Astrocyte of the hippocampus (primary cell): ENCODE measurements at regions not wholly inside any gene's neighbourhood (a gene's known extent, or its start where the extent isn't known, plus 50 kb on each side); places are given as distances from the start of the nearest gene placed in this dataset.

Source experiments
- DNase-seq: peaks from one replicate; pipeline ENCODE4 v3.0.0; 2011; ENCODE audit warnings: low read depth, low spot score

DNA sequence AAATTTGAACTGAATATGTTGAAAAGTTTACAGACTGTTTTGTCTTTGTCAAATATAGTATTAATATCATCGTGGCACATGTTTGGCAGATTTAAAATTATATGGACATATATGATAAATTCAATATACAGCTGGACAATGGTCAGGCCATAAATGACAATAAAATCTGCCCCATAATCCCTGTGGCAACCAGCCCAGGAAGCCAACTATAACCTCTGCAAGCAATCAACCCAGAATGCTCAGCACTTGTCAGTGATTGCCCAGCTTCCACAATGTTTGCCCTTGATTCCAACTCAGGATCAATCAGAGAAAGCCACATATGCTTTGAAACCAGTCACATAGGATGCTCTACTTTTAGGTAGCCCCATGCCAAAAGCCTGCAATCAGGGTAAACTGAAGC is 671.9 kb downstream of the SUCLG1 start:
- DNase-seq: no peak

DNA sequence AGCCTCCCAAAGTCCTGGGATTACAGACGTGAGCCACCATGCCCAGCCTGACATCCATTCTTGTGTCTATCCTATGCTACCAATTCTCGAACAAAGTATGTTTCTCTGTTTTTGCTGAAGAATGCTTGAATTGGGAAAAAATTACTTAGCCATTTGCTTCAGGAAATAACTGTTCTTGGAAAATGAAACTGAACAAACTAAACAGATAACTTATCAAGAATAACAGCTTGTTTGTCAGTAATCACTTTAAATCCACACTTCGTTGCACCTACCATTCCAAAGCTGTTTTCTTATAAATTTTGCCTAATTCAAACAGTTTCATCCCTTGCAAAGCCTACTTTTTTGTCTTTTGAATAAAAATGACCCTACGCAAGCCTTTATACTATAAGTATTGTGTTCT is 672.9 kb downstream of the SUCLG1 start:
- DNase-seq: no peak

GRCh38 chr2:83784947-83785346 is 674.1 kb downstream of the SUCLG1 start:
- no peak for DNase-seq

DNA sequence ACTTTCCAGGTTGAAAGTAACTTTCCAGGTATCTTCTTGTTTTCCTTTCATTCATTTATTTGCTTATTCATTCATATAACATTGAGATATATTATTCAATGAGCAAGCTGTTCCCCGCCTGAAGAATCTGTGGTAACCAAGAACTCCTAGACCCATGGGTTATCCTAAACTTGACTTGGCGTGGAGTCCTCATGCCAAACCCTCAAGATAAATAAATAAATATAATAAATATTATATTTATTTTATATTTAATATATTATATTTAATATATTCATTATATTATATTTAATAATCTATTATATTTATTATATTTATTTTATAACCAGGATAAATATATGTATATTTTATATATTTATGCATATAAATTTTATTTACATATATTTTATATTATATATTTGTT is 674.8 kb downstream of the SUCLG1 start:
- no peak for DNase-seq

- DNase-seq: no peak
Measured at GRCh38 chr2:83782122-83782521, 677.0 kb downstream of the SUCLG1 start.

DNA sequence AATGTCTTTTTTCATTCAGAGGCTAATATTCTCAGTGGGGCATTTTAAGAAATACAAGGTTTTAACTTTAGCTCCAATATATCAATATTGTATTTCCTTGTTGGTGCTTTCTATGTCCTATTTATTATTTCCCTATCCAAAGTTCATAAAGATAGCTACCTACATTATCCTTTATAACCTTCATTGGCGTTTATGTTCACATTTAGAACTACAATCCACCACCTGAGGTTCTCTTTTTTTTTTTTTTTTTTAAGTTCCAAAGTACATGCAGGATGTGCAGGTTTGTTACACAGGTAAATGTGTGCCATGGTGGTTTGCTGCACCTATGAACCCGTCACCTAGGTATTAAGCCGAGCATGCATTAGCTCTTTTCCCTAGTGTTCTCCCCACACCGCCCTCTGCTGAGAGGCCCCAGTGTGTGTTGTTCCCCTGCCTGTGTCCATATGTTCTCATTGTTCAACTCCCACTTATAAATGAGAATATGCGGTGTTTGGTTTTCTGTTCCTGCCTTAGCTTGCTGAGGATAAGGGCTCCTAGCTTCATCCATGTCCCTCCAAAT is 694.6 kb downstream of the SUCLG1 start:
- no peak for DNase-seq

DNA sequence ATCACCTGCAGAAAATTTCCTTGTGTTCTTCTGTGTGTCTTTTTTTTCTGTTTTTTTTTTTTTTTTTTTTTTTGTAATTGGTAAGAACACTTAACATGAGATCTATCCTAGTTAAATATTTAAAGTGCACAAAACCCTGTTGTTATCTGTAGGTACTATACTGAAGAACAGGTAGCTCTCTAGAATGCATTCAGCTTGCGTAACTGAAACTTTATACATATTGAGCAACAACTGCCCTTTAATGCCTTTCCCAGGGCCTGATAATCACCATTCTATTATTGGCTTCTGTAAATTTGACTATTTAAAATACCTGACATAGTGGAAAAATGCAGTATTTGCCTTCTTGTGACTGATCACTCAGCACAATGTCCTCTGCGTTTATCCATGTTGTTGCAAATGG is 701.8 kb downstream of the SUCLG1 start:
- no peak for DNase-seq

- no peak for DNase-seq
Measured at GRCh38 chr2:83756219-83756618, 702.9 kb downstream of the SUCLG1 start.

DNA sequence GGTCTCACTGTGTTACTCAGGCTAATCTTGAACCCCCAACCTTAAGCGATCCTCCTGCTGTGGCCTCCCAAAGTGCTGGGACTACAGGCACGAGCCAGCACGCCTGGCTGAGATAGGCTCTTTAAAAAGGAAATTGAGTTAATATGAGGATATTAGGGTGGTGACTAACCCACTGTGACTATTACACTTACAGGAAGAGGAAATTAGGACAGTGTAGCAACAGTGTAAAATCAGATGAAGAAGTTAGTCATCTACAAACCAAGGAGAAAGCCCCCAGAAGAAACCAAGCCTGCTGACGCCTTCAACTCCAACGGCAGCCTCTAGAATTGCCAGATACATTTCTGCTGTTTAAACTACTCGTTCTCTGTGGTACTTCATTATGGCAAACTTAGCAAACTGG is 711.9 kb downstream of the SUCLG1 start:
- no peak for DNase-seq

DNA sequence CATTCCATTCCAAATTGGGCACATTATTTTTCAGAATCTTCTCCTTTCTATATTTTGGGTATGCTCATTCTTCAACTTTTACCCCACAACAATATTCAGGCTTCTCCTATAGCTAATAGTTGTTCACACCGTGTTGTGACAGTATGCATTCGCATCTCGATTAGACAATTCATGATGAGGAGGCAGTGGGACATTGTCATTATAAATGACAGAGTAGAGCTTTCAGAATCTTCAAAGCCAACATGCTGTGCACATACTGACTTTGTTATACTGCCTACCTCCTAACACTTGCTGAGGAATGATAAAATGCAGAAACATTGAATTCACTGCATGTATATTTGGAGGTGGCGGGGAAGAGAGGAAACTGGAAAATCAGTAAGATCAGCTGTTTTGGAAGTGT is 714.2 kb downstream of the SUCLG1 start:
- DNase-seq: no peak

DNA sequence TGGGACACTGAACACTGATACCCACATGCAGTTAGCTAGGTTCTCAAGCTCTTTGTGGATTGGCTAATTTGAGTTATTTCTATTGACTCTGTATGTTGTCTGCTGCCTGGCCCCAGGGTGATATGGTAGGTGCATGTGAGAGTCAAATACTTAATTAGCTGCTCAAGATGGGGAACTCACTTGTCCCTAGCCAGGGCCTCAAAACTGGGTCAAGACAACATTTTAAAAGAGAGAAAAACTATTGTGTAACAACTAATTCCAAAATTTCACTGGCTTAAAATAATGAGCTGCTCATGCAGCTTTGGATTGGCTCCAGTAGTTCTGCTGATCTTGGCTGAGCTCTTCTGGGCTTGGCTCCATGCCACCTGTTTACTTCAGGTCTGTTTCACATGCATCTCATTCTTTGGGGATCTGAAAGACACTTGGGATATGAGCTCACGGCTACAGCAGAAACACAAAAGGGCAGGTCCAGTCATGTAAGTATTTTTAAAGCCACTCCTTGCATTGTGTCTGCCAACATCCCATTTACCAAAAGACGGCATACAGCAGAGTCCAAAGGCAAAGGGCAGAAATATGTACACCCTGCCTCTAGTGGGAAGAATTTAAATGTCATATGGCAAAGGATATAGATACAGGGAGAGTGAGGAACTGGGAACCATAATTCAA is 716.8 kb downstream of the SUCLG1 start:
- peak; percentile 94 for DNase-seq

DNA sequence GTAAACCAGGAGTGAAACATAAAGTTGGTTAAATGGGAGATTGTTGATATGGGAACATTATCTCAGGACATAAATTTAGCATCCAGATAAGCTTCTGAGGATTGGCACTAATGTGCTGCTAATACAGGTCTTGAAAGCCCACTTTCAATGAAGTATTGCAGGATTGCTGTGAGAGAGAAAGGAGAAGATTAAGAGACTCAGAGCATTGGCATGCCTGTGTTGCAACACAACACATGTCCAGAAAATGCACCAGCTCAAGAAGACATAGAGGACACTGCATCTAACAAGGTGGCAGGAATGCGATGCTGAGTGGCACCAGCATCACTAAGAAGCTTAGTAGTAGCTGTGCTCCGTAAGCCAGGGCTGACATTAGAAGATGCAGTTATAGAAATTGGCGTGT is 728.9 kb downstream of the SUCLG1 start:
- no peak for DNase-seq

- no peak for DNase-seq
Measured at GRCh38 chr2:83725735-83726134, 733.3 kb downstream of the SUCLG1 start.

DNA sequence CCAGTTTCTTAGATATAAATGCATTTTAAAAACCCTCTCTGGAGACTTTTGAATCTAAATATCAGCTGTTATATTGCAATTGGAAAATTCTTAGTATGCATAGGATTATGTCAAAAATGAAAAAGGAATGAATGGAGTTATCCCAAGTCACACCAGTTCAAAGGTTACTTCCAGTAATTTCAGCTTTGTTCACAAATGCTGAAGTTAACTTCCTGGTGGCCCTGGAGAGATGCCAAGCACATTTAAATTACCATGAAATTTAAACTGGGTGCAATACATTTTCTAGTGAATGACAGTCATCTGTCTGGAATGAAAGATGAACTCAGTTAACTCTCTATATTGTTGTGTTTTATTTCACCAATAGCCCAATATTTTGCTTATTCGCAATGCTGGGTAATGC is 753.9 kb downstream of the SUCLG1 start:
- no peak for DNase-seq

DNA sequence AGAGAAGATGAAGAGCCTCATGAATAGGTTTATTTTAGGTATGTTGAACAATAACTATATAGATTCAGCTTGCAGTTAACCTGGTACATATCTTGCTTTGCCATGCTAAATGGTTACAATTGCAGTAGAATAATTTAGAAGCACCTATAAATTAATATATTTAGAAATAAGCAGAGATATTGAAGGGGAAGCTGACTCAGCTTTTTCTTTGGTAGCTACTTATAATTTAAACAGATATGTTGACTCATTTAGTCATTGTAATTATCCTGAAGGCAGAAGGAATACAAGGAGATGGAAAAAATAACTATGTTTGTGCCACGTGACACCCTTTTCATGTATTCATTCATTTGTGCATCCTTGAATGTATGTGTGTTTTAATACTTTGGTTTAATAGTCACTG is 755.5 kb downstream of the SUCLG1 start:
- no peak for DNase-seq

DNA sequence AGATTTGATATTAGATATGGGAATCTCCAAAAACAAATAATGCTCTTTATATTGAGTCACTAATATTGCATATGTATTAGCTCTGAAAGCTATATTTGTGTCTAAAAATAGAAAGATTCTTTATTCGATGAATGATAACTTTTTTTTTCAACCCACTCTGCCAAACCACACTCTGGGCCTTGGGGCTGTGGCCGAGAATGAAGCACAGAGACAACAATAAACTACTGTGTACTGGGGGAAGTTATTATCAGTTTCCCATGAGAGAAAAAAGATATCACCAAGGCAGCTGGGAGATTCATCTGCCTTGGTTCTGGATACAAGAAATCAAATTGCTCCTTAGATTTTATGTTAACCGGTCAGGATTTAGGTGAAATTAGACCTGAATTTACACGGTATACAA is 762.2 kb downstream of the SUCLG1 start:
- DNase-seq: peak; percentile 1

- no peak for DNase-seq
Measured at GRCh38 chr2:83695530-83695929, 763.5 kb downstream of the SUCLG1 start.

DNA sequence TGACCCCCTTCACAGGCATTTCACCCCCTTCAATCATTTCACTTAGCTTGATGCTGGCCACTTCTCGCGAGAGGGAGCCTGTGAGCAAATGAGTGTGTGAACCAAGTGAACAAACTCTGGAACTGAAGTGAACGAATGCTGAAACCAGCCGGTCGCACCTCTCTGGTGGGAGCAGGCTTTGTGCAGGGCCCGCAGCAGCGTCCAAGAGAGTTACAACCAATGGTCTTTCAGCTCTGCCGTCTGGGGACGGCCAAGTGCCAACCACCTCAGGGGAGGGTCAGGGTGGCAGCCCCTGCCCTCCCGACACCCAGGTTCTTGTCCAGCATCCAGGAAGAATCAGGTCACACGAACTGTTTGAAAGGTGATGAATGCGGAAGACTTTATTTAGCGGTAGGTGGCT is 764.0 kb downstream of the SUCLG1 start:
- no peak for DNase-seq

GRCh38 chr2:83689402-83689801 is 769.7 kb downstream of the SUCLG1 start:
- peak; percentile 20 for DNase-seq

DNA sequence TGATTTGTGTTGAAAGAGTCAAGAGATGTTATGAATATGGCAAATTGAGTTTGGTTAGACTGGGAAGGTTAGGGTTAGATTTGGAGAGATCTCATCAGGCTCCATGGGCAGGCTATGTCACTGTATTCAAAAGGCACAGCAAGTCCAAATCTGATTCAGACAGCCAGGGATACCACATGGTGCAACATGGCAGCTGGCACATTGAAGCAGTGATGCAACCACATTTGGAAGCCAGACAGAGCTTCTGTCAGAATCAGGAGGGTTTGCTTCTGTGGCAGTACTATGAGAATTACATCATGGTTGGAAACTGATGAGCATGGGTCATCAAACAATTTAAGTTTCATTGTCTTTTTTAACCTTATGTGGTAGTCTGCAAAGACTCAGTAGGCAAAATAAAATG is 772.2 kb downstream of the SUCLG1 start:
- DNase-seq: no peak

GRCh38 chr2:83674050-83674449 is 785.0 kb downstream of the SUCLG1 start:
- DNase-seq: no peak

DNA sequence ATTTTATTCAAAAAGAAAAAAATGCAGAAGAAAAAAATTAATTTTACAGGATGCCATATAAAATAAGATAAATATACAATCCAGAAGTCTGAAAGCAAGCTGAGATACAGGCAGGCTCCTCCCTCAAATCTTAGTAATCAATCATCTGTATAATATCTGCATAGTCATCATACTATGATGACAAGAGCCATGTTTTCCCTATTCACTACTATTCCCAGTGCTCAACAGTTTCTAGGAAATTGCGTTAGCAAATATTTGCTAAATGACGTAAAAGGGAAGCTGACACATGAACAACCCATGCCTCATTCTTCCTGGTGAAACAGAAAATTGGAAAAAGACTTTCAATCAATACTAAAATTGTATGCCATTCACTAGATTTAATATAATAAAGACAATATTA is 793.2 kb downstream of the SUCLG1 start:
- no peak for DNase-seq

GRCh38 chr2:83665154-83665553 is 793.9 kb downstream of the SUCLG1 start:
- DNase-seq: no peak

GRCh38 chr2:83661711-83662110 is 797.4 kb downstream of the SUCLG1 start:
- DNase-seq: no peak
